Stimulated activated CD8-positive, alpha-beta memory T cell treated with anti-CD3 and anti-CD28 coated beads, Interleukin-4, amount 100 ng/mL, for 1 hour (primary cell): ENCODE measurements at regions not wholly inside any gene's neighbourhood (a gene's known extent, or its start where the extent isn't known, plus 50 kb on each side); places are given as distances from the start of the nearest gene placed in this dataset.

Experiments
- DNase-seq, 2 donors: peaks; one replicate each; pipeline ENCODE4 v3.0.0-alpha.2; 2020; ENCODE audit warnings: low read depth in 2 of 2, low spot score in 1 of 2

GRCh38 chr22:27193636-27194035 lies 536.2 kb downstream of the MIAT start:
- DNase-seq, result no peak

GRCh38 chr22:27194096-27194748 lies 536.8 kb downstream of the MIAT start:
- DNase-seq, result no peak

- DNase-seq, result no peak
Measured at GRCh38 chr22:27195094-27195493, 537.7 kb downstream of the MIAT start.

GRCh38 chr22:27195494-27195893 lies 538.1 kb downstream of the MIAT start:
- no peak for DNase-seq

DNA sequence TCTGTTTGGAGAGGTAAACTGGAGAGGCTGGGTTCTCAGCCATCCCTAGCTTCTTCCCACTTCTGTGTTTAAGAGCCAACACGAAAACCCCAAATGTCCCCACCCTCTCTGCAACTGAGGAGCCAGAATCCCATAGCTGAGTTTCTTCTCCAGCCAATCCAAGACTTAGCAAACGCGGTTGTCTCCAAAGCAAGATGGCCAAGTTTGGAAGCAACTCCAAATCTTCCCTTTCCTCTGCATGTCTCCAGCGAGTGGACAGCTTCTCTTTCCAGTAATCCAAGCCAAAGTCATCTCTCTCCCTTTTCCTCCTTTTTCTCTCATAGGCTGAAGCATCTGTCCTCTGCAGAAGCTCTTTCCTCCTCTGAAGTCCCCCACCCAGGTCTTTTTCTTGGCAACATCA lies 539.2 kb downstream of the MIAT start:
- no peak for DNase-seq

DNA sequence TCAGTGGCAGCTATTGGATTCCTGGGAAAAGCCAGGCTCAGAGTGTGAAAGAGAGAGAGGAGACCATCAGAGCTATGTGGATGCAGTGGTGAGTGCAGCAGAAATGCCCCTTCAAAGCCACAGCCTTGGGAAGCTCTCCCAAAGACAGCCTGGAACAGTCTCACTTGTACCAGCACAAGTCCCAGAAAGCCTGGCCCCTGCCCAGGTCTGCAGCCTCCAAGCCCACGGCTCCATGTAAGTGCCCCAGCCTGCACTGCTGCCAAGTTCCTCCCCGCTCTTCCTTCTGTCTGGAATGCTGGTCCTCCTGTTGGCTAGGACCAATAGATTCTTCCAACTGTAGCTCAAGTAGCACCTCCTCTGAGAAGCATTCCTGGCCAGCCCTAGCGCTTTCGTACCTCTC lies 539.7 kb downstream of the MIAT start:
- DNase-seq, result no peak

GRCh38 chr22:27197618-27198017 lies 540.2 kb downstream of the MIAT start:
- DNase-seq, result no peak

DNA sequence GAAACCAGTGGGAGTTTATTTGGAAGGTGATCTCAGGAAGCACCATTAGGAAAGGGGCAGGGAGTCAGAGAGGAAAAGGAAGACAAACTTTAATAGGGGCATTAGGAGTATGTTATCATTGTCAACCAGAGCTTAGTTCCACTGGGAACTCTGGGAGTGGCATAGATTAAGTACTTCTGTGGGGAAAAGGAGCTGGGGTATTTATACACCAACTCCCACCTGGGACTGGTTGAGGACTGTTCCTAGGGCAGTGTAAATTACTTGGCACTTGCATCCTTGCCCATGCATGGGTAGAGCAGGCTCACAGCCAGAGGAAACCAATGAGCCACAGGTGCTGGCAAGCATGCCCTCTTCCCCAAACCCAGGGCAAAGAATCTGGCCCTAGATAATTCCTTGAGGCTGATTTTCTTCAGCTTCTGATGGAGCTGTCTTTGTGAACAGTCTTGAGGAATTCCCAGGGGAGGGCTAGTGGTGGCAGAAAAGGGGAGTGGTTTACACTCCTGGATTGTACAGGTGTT lies 541.2 kb downstream of the MIAT start:
- DNase-seq, result no peak

GRCh38 chr22:27199354-27199753 lies 542.0 kb downstream of the MIAT start:
- no peak for DNase-seq

DNA sequence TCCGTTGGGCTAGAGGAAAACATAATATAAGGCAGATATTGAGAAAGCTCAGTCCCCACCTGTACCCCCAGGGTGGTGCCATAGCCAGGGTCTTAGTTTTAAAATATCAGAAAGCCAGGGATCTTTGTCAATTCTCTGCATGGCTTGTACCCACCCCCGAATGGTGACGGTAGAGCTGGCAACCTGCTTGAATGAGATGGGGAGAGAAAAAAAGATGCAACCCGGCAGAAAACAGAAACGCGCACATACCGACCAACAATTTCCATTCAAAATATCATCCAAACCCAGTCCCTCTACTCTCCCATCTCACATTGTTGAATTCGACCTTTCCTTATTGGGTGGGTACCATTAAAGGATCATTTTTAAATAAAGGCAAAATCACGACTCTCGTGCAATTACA lies 543.9 kb downstream of the MIAT start:
- no peak for DNase-seq

- DNase-seq, result no peak
Measured at GRCh38 chr22:27201741-27202140, 544.4 kb downstream of the MIAT start.

DNA sequence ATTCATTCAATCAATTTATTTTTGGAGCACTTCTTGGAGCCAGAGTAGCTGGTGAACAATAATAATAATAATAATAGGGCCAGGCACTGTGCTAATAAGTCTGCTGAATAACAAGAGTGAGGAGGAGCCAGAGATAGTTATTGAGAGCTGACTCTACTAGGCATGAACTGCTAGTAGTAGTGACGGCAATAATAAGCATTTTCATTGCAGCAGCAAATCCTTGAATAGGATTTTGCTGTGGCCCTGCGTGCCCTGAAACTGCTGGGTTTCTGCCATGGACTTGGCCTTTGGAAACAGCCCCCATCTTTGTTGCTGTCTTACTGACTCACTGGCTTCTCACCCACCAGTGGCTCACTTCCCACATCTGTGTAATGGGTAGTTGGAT lies 545.9 kb downstream of the MIAT start:
- DNase-seq, result no peak

- no peak for DNase-seq
Measured at GRCh38 chr22:27204280-27204679, 546.9 kb downstream of the MIAT start.

GRCh38 chr22:27204817-27205216 lies 547.4 kb downstream of the MIAT start:
- no peak for DNase-seq

- DNase-seq, result no peak
Measured at GRCh38 chr22:27205492-27206373, 548.3 kb downstream of the MIAT start.

GRCh38 chr22:27206374-27207133 lies 549.2 kb downstream of the MIAT start:
- DNase-seq, result no peak

GRCh38 chr22:27207266-27207665 lies 549.9 kb downstream of the MIAT start:
- no peak for DNase-seq

DNA sequence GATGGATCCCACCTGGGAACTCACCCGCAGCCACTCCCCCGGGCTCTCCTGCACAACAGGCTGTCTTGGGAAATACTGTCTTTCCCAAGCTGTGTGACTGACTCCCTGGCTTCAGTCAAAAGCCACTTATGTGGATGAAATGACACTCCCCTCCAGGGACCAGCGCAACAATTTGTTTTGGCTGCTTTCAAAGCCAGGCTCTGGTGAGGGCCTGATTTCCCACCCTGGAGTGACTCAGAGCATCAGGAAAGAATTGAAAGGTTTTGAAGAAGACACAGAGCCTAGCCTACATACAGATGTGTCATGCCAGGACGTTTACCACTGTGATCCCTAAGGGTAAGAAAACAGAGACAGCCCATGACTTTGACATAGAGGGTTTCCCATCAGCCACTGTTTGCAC lies 550.5 kb downstream of the MIAT start:
- no peak for DNase-seq

GRCh38 chr22:27210111-27210730 lies 552.8 kb downstream of the MIAT start:
- no peak for DNase-seq

DNA sequence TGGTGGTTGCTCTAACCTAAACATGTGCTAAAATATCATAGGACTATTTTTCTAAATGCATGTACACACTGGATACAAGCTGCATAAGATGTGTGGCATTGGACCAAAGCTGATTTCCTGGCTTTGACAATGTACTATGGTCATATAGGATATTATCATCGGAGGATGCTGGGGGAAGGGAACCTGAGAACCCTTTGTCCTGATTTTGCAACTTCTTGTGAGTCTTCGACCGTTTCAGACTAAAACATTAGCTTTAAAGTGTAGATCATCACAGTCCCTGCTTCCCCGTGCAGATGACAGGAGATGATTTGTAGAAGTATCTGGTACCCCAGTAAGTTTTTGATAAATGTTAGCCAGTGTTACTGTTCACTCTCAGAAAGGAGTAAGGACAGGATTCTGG lies 554.7 kb downstream of the MIAT start:
- no peak for DNase-seq

GRCh38 chr22:27212617-27213177 lies 555.3 kb downstream of the MIAT start:
- no peak for DNase-seq
